Right lobe of liver (tissue), 4 donors: ENCODE measurements at regions not wholly inside any gene's neighbourhood (a gene's known extent, or its start where the extent isn't known, plus 50 kb on each side); places are given as distances from the start of the nearest gene placed in this dataset.

ENCODE experiments used
- CTCF ChIP-seq, 4 donors: fragments of 200-600 bp in 3 of 4; fragments of 450-650 bp in 1 of 4; IDR thresholded peaks; one replicate each; pipeline versions ENCODE4 v1.5.1 to v1.8.0; 2016 to 2022; ENCODE audit warnings: antibody characterized with exemption in 4 of 4, mild to moderate bottlenecking in 2 of 4
- POLR2A ChIP-seq: fragments of 450-650 bp; IDR thresholded peaks from one replicate; pipeline ENCODE4 v1.6.1; 2017; ENCODE audit warnings: antibody characterized with exemption, mild to moderate bottlenecking
- donor health status: DM: no; HTN: no; CAD: no.
- donor health status: DM: no; HTN: no; CAD: no.
- donor health status: DM: no; HTN: yes; CAD: no.

- TF ChIP-seq CTCF (IDR thresholded peaks at IDR 0.05) = no peak
- no peak for TF ChIP-seq POLR2A
Measured at GRCh38 chr1:112111734-112112133, 122.3 kb upstream of the KCND3 start.
